Medulla oblongata (tissue), 1 donor: ENCODE measurements at regions not wholly inside any gene's neighbourhood (a gene's known extent, or its start where the extent isn't known, plus 50 kb on each side); places are given as distances from the start of the nearest gene placed in this dataset.

ENCODE experiments used
- DNase-seq: peaks from one replicate; pipeline ENCODE4 v3.0.0-alpha.2; 2015; ENCODE audit errors: extremely low spot score

DNA sequence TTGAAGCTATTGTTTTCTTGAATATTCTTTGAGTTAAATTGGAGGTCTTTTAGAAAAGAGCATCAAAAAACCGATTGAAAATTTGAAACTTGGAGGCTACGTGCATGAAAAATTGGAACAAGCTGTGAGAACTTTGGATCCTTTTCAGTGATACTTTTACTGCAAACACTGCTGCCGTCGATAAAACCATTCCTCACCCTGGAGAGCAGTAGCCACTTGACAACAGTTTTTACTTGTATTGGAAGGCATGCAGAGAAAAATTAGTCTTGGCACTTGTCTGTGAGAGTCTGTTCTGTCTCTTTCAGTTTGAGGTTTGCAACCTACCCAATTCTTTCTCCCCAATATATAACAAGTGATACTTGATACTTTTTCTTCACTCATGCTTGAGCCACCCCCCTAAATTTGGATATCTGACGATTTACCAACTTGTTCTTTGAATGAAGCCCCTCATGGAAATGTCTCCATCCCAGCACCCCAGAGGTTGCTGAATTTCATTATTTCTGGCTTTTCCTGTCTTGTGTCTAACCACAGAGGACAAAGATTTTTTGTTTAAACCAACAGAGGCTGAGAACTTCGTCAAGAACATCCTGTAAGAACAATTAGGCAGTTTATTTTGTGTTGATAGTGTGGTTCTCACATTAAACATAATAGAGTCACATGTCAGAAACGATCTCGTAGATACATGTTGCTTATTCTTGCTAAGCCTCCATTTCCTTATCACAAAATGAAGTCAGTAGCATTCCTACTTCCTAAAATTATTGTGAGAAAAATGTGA, 307.3 kb upstream of the PLSCR5 start:
- no peak for DNase-seq

DNA sequence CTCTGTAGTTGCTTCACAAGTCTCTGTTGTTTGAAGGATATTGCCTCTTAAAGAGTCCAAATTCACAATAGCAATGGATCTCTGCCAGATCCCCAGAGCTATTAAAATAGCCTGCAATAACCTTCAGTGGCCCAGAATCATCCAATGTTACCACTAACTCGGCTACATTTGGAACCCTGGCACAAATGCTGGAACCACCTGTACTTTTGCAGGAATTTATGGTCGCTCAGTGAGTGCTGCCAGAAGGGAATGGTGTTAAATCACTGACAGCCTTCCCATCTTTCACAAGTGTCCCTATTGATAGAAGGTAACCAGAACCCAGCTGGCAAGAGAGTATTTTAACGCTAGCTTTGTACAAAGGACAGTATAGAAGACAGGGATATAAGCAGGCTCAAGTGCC, 298.8 kb upstream of the PLSCR5 start:
- DNase-seq, result no peak

DNA sequence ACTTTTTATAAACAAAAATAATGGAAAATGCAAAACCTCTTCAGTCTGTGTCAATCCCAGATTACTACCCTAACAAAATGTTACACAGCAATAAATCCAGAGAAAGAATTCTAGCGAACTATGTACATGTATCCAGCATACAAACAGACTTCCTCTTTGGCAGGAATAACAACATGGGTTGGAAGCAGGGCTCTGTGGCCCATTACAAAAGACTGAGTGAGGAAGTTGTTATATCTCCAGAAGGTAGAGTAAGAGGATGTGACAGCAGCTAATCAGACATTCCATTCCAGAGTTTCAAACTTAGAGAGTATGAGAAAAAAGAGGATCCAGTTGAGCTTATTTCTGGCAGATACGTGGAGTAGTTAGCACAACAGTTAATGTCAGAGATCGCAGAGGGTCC, 294.0 kb upstream of the PLSCR5 start:
- no peak for DNase-seq

DNA sequence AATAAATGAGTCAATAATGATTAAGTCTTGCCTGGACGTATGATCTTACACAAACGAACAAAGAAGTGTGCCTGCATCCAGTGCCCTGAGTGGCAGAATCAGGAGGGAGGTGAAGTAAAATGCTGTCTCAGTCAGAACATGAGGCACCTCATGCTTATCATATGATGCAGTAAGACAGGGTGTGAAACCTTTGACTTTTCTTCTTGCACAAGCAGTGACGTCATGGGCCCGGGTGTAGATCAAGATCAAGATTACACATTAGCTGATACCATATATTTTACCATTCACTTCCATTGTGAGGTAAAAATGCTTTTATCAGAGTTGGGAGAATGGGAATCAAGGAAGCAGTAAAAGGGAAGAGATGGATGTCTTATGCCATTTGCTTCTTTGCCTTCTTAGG, 291.6 kb upstream of the PLSCR5 start:
- DNase-seq, result no peak

DNA sequence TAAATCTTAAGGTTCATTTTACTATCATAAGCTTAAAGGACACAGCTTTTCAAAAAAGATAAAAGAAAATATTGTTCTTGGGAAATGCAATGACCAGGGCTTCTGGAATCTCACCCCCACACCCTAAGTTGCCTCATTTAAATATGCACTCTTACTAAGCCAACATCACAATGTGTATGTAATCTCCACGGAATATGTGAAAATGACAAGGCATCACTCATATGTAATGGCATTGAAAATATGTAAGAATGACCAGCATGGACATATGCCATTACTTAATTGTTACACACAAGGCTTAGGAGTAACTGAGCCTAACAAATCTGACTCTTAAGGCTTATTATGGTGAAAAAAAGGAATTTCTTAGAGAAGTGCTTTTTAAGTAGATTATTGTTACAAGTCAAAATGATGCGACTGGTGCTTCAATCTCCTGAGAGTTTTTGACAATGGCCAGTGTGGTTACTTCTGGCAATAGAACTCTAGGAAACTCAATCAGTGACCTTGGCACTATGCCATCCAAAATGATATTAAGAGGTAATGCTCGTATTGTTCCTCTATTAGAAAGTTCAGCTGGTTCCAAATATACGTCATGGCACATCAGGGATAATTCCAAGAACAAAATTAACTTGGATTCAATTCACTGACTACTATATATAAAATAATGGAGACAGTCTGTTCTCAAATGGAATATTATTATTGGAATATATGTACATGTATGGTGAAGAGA, 290.0 kb upstream of the PLSCR5 start:
- DNase-seq, result no peak

DNA sequence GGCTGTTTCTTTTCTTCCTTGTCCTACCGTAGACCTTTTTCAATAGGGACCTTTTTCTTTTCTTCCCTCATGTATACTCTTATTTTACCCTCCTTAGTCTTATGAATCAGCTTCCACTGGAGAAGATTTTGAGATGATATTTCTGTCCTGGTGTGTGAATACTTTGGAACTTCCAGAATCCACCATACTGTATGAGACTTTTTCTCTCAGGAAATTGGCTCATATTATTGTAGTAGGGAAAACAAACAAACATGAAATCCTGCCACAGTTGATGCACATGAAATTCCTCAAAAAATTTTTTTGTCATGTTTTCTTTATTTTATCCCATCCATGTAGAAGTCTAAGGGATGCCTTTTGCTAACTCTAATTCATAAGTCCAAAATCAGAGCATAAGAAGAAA, 289.3 kb upstream of the PLSCR5 start:
- DNase-seq, result no peak

DNA sequence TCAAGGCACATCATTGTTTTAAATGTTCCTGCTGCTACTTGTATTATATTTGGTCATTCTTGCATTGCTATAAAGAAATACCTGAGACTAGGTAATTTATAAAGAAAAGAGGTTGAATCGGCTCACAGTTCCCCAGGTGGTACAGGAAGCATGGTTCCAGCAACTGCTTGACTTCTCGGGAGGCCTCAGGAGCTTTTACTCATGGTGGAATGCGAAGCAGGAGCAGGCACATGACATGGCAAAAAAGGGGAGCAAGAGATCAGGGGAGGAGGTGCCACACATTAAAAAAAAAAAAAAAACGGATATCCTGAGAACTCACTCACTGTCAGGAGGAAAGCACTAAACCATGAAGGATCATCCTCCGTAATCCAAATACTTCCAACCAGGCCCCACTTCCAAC, 286.9 kb upstream of the PLSCR5 start:
- DNase-seq, result no peak

DNA sequence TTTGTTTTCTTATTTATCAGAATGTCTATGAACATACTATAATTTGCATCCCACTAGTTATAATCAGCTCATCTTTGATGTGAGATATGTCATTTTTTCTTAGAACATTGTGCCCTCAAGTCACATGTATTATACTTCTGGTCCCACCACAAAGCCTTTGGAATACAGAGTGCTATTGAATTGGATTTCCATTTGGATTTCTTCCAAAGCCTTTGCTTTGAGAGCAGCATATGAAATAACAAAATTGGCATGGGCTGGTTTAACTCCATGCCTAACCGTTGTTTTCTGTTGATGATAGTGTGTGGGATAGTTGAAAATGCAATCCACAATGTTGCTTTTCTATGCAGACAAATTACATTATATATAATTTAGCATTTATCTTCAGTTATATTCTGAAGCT, 284.5 kb upstream of the PLSCR5 start:
- DNase-seq, result no peak

DNA sequence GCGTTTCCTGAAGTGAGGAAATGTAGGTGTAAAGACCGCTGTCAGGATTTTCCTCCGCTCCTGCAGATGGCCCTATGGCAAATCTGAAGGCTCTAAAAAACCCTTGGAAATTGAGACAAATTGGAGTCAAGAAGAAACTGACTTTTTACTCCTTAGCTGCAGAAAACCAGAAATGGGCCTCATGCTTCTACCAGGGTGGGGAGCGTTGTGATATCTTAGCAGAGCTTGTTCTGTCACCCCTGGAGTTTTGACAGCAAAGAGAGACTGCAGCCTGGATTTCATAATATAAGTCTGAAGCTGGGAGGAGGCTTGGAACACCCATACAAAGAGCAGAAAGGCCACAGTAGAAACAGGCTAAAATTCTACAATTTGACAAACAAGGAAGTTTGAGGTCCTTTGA, 283.0 kb upstream of the PLSCR5 start:
- DNase-seq, result no peak

DNA sequence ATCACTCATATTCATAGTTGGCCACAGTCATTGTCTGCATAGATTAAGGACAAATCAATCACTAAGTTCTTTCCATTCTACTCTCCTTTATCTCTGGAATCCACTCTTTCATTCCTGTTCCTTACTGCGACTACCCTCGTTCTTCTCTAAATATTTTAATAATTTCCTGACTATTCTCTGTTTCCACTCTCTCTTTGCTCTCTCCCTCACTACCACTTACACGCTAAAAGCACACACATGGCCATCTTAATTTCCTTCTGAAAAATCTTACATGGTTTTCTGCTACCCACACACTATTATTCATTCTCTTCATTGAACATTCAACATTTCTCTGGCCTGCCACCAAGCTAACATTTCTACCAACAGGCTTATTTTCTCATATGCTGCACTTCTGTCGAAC, 279.6 kb upstream of the PLSCR5 start:
- DNase-seq, result no peak

DNA sequence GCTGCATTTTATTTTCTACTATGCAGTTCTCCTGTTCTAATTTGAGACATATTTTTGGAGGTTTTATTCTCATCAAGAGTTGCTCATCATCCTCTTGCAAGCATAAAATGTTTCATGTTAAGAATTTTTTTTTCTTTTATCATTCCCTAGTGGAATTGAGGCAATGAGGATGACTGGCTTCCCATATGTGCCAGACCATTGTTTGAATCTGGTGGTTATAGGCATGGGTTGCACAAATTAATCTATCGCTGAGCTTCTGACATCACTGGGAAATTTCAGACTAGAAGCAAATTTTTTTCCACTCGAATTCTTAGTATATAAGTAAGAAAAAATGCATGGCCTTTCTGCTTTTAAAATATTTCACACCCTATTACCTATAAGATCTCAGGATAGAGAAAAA, 279.1 kb upstream of the PLSCR5 start:
- no peak for DNase-seq

DNA sequence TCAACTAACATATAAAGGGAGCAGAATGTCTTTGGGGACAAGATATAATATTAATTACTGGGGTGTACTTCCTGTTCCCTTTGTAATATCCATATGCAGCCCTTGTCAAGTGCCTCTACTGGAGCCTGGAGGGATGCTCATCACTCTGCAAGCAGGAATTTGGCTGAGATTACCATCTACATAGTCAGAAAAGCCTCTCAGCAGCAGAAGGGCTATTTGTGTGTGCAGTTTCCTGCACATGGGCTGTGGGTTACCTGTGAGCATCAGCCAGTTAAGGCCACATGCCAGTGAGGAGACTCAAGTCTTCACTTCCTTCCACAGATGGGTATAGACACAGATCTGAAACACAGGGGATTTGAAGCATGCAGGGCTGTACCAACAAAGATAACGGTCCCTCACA, 278.1 kb upstream of the PLSCR5 start:
- no peak for DNase-seq

DNA sequence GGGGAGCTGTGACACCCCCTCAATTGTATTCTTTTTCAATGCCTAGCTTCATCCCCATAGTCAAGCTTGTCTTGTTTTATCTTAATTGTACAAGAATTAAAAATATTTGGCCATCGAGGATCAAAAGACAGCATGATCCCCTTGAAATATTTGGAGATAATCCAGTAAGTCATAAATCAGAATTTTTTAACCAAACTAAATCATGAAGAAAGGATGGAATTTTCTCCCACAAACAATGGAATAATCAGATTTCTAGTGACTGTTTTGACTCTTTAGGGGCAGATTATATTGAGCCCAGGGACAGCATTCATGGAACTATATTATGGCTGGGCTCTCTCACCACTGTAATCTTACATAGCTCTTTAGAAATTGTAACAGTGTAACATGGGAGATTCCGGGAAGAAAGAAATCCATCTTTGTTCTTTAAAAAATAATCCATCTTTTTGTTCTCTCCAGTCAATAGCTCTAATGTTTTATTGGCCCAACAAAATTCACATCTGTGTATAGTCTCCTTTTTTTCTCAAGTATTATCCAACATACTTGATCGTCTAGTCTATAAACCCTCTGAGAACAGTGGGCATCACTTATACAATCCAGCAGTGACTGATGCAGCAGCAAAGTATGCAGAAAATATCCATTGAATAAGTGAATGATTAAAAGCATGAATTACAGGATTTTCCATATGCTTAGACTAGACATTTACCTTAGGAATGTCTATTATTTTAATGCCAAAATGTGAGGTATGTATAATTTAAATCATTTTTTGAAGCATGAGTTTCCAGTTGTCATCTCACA, 277.0 kb upstream of the PLSCR5 start:
- no peak for DNase-seq

DNA sequence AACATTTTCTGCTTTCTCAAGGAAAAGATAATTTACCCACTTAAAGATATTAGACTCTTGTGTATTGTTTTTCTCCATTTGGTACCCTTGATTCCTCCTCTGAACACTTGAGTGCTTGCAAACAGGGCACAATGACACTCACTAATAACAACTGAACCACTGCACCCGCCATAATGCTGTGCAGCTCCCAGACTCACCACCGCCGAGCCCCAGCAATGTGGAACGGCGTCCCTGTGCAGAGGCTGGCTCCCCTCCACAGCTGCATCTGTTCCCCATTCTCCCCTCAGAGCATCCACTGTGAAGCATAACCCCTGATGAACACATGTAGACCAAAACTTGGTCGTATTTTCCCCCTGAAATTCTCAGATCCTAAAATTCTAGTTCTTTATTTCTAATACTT, 276.2 kb upstream of the PLSCR5 start:
- no peak for DNase-seq

DNA sequence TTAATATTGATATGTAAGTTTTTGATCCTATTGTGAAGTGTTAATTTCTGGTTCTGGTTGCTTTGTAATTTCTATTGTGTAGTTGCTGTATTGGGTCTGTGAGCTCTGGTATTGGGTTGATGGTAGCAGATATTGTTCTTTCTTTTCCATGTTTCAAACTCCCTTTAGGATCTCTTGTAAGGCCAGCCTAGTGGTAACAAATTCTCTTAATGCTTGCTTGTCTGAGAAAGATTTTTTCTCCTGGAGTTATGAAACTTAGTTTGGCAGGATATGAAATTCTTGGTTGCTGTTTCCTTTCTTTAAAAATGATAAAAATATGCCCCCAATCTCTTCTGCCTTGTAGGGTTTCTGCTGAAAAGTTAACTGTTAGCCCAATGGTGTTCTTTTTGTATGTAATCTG, 268.6 kb upstream of the PLSCR5 start:
- no peak for DNase-seq

DNA sequence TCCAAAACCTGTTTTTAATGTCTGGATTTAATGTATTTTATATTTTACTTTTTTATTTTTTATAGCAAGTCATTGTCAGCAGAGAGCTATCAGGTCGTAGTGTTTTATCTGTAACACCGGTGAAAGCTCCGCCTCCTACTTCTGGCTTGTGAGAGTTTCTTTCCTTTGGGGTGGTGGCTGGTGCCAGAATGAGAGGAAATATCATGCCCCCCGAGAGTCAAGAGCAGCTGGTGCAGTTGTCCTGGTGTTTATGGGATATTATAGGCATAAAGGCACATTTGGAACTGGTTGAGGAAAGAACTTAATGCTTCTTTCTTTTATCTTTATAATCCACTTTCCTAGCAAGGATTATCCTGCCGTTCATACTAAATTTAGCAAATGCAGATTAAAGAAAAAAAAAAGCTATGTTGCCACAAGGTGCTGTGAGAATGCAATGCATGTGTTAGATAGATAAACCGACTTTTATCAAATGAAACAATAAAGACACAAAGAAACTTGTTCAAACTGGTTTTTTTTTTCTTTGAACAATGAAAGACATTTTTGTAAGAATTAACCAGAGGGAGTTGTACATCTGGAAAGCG, 260.1 kb upstream of the PLSCR5 start:
- DNase-seq, result no peak

DNA sequence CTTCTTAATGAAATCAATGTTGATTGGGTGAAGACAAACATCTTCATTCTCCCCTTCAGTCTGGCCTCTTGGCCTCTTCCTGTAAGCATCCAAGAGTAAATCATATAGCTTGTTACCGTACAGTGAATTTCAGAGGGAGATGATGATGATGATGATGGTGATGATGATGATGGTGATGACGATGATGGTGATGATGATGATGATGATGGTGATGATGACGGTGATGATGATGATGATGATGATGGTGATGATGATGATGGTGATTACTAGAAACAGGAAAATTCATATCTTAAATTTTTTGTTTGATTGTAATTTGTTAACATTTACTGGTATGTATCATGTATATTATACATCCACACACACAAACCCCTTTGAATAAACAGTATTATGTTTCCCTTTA, 256.1 kb upstream of the PLSCR5 start:
- DNase-seq, result no peak

DNA sequence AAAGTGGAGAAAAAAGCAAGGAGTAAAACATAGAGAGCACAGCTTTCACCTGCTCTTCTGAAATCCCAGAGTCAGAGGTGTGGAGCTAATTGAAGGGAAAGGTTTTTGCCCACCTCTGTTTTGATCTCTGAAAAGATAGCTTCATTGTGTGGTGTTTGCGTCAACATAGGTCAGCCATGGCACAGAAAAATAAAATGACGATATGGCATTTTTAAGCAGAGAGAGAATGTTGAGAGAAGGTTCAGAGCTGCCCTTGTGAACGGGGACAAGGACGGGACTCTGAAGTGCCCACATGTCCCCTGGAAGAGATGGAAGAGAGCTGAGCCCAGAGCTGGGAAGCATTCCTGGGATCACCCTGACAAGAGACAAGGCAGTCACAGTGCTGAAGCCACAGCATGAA, 249.4 kb upstream of the PLSCR5 start:
- no peak for DNase-seq

DNA sequence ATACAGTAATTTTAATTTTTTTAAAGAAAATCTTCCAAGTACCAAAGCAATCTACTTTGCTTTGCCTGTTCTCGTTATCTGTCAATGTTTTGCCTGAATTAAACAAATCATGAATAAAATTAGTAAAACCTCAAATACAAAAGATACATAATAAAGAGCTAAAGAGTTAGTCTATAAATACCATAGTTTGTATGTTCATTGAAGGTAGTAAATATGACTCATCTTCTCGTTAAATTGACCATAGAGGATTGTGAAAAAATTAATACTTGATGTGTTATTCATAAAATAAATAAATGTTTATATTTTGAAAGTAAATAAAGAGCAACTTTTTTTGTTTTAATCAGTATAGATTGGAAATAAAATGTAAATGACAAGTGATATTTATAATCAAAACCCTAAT, 246.5 kb upstream of the PLSCR5 start:
- DNase-seq, result no peak

DNA sequence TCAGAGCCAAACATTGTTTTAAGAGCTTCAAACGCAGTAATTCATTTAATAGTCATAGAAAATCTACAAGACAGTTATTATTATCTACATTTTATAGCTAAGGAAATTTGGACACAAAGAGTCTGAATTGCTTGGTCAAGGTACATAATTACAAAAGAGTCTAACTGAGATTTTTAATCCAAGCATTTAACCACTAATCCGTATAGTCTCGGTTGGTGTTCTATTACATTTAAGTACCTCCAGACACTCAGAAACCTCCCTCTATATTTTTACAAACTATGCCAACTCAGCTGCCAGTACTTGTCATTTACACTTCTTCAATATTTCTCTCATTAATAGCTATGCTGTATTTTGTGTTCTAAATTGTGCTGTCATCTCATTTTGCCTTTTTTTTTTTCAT, 240.2 kb upstream of the PLSCR5 start:
- DNase-seq, result no peak

DNA sequence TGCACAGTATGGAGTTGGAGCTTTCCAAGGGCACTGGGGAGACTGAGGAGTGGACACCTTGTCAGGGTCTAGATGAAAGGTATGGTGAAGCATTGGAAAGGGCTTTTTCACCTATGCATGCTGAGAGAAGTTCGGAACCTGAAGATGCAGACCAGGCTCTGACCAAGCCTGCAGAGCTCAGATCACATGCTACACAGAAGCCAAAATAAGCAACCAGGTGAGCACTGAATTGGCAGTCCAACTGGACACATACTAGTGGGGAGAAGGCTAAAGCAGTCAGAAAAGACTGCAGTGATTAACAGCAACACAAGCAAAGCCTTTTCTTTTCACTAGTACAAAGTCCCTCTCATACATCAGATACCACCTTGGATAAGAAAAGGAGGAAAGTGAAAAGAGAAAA, 238.3 kb upstream of the PLSCR5 start:
- DNase-seq, result no peak

DNA sequence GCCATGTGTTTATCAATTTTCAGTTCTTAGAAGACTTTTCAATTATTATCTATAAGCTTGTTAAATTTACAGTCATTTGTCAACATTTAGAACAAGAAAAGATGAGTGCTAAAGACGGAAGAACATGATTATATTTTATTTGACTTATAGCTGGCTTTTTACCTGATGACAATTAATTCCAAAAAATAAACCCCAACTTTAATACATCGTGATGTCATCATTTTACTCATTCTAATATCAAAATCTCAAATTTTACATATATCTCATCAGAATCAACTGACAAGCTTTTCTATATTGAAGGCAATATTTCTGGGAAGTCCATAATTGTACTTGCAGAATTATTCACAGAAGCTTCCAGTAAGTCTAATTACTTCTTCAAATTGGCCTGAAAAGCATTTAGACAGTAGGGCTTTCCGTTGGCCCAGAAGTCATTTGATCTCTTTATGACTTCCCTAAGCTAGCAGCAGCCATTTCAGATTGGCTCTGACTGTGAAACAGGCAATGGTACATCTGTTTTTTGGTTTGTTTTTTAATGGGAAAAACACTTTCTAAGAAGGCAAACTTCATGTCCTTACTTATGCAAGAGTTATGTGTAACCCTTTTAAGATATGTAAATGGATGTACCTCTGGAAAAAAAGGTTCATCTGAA, 234.7 kb upstream of the PLSCR5 start:
- DNase-seq, result no peak
